Nephron progenitor cell (in vitro differentiated cells): ENCODE measurements at regions not wholly inside any gene's neighbourhood (a gene's known extent, or its start where the extent isn't known, plus 50 kb on each side); places are given as distances from the start of the nearest gene placed in this dataset.

ENCODE experiments used
- DNase-seq: peaks from one replicate; pipeline ENCODE4 v3.0.0; 2021
- H3K27ac Mint-ChIP-seq: 2 replicates; pipeline ENCODE4 v1.8.0; 2021; ENCODE audit warnings: mild to moderate bottlenecking, moderate library complexity, mixed read lengths
- H3K27me3 Mint-ChIP-seq: 2 replicates; pipeline ENCODE4 v1.8.0; 2021; ENCODE audit warnings: mild to moderate bottlenecking, low read depth, mixed read lengths; ENCODE audit not compliant: poor library complexity
- H3K36me3 Mint-ChIP-seq: 2 replicates; pipeline ENCODE4 v1.8.0; 2021; ENCODE audit warnings: low read depth, mixed read lengths
- H3K4me1 Mint-ChIP-seq: 2 replicates; pipeline ENCODE4 v1.8.0; 2021; ENCODE audit warnings: mixed read lengths
- H3K4me3 Mint-ChIP-seq: 2 replicates; pipeline ENCODE4 v1.8.0; 2021; ENCODE audit warnings: mild to moderate bottlenecking, moderate library complexity, mixed read lengths
- H3K9me3 Mint-ChIP-seq: 2 replicates; pipeline ENCODE4 v1.8.0; 2021; ENCODE audit warnings: mild to moderate bottlenecking, moderate library complexity, mixed read lengths
- TF ChIP-seq, protein P1 (sequence below): fragments of 200-600 bp; sonication (generic); IDR thresholded peaks from 2 replicates; pipeline ENCODE4 v1.5.0; 2021; ENCODE audit warnings: antibody characterized with exemption

DNA sequence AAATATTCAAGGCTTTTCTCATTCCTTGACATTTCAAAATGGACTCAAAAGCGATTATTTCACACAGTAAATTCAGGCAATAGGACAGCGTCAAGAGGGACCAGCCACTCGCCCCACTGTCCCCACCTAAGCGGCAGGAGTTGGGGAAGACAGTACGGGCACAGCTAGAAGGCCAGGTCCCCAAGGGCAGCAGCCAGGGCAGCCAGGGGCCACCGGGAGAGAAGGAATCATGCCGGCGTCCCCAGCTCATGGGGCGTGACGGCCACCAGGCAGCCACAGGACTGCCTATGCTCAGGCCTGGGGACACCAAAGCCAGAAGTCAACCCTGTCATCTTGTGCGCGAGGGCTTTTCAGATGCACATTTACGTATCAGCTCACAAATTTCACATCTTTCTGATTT lies 225.7 kb upstream of the PPP2R2D start:
- peaks cover 7% of the 10 kb centered on the region for H3K36me3 Mint-ChIP-seq
- H3K27ac Mint-ChIP-seq = no peak overlapping the region
- H3K4me1 Mint-ChIP-seq = peaks cover 42% of the 10 kb centered on the region
- TF ChIP-seq, protein P1, sequence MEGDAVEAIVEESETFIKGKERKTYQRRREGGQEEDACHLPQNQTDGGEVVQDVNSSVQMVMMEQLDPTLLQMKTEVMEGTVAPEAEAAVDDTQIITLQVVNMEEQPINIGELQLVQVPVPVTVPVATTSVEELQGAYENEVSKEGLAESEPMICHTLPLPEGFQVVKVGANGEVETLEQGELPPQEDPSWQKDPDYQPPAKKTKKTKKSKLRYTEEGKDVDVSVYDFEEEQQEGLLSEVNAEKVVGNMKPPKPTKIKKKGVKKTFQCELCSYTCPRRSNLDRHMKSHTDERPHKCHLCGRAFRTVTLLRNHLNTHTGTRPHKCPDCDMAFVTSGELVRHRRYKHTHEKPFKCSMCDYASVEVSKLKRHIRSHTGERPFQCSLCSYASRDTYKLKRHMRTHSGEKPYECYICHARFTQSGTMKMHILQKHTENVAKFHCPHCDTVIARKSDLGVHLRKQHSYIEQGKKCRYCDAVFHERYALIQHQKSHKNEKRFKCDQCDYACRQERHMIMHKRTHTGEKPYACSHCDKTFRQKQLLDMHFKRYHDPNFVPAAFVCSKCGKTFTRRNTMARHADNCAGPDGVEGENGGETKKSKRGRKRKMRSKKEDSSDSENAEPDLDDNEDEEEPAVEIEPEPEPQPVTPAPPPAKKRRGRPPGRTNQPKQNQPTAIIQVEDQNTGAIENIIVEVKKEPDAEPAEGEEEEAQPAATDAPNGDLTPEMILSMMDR = no peak
- DNase-seq = no peak
- peaks cover 33% of the 10 kb centered on the region for H3K9me3 Mint-ChIP-seq
- peaks cover 14% of the 10 kb centered on the region for H3K27me3 Mint-ChIP-seq
- H3K4me3 Mint-ChIP-seq = no peak overlapping the region

DNA sequence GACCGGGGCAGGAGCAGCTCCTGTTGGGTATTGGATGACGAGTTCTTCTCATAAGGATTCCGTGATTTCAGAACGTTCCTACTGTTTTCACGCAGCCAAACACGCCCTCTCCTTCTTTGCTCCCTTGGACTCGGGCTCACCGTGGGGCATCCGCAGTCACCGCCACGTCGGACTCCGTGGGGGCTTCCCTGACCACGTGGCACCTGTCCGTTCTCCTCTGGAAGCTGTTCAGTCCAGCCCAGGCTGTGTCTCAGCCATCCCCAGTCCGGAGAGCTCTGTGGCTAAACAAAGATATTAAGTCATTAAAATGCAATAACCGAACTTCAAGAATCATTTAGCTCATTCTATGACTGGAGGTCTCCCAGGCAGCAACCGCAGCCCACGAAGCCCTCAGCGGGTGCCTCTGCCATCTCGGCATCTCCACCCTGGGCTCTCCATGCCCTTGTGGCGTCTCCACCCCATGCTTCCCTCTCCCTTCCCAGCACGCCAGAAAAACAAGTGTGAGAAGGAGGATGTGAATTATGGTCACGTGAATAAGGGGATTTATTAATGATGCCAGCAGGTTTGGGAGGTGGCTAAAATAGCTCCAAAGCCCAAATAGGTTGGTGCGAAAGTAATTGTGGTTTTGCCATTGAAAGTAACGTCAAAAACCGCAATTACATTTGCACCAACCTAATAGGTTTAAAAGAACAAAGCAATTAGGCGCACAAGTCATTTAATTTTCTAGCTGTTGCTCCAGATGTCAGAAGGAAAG lies 224.6 kb upstream of the PPP2R2D start:
- peaks cover 54% of the 10 kb centered on the region for H3K4me1 Mint-ChIP-seq
- no peak for DNase-seq
- H3K4me3 Mint-ChIP-seq = no peak overlapping the region
- TF ChIP-seq, protein P1 = no peak
- H3K27me3 Mint-ChIP-seq = peaks cover 16% of the 10 kb centered on the region
- H3K9me3 Mint-ChIP-seq = peaks cover 29% of the 10 kb centered on the region
- H3K27ac Mint-ChIP-seq = no peak overlapping the region
- peaks cover 7% of the 10 kb centered on the region for H3K36me3 Mint-ChIP-seq

DNA sequence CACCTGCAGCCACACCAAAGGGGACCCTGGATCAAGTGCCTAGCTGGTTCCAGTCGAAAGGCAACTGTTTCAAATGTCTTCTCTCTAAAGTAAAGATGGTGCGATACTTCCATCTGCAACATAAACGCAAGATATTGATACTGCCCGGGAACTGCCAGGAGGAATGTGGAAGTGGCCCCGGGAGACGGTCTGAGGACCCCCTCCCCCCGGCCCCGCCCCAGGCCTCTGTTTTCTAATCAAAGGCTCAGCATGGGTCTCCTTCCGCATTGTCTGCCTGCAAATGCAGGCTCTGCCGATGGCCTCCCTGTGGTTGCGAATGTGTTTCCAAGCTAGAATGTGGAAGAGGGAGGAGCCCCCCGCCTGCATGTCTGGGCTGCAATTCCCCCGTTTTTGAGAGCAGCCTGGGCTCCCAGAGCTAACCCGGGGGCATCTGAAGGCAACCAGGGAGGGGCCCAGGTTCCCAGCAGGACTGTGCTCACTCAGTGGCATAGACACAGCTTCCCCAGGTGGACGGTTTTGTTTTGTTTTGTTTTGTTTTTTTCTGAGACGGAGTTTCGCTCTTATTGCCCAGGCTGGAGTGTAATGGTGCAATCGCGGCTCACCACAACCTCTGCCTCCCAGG lies 223.9 kb upstream of the PPP2R2D start:
- Mint-ChIP-seq H3K4me3 (no peak overlapping the region), H3K9me3 (peaks cover 22% of the 10 kb centered on the region)

DNA sequence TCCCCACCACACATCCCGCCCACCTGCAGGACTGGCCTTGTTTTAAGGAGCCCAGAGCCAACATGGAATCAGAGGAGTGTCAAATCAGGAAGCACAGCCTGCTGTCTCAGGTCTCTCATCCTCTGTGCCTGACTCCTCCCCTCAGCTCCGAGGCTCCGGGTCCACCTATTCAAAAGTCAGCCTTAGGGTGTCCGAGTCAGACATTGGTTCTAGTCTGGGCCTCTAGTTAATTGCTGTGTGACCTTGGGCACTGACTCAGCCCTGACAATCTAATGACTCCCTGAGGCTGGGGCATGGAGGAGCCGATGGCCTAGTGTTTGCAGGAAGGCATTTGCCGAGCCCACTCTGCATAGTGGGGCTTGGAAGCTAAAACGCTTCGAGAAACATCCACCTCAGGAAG lies 223.1 kb upstream of the PPP2R2D start:
- H3K4me1 Mint-ChIP-seq = peaks cover 56% of the 10 kb centered on the region
- no peak overlapping the region for H3K4me3 Mint-ChIP-seq
- peaks cover 16% of the 10 kb centered on the region for H3K27me3 Mint-ChIP-seq

More for the DNA sequence above, 223.9 kb upstream of the PPP2R2D start:
- TF ChIP-seq, protein P1 = no peak
- peak; percentile 35 for DNase-seq
- peaks cover 7% of the 10 kb centered on the region for H3K36me3 Mint-ChIP-seq
- no peak overlapping the region for H3K27ac Mint-ChIP-seq
- H3K4me1 Mint-ChIP-seq = peaks cover 56% of the 10 kb centered on the region
- H3K27me3 Mint-ChIP-seq = peaks cover 16% of the 10 kb centered on the region

DNA sequence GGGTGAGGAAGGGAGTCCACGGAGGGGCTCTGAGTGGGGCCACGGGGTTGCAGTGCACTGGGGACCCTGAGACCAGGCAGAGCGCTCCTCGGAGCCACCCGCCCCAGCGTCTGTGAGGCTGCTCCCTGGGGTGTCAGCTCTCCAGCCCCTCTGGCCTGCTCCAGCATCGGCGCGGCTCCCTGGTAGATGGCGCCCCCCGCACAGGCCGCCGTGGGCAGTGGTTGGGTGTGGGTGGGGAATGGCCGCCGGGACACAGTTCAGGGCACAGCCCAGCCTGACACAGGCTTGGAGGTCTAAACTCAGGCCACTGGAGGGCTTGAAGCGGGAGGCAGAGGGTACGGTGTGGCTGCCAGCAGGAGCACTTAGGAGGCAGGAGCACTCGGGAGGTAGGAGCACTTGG lies 222.6 kb upstream of the PPP2R2D start:
- peak overlapping the region; percentile 68 for H3K27ac Mint-ChIP-seq
- H3K27me3 Mint-ChIP-seq = peaks cover 16% of the 10 kb centered on the region
- TF ChIP-seq, protein P1 = no peak
- no peak overlapping the region for H3K4me3 Mint-ChIP-seq
- no peaks in the 10 kb centered on the region for H3K36me3 Mint-ChIP-seq
- DNase-seq = no peak
- H3K9me3 Mint-ChIP-seq = peaks cover 12% of the 10 kb centered on the region
- H3K4me1 Mint-ChIP-seq = peaks cover 56% of the 10 kb centered on the region

More for the DNA sequence above, 223.1 kb upstream of the PPP2R2D start:
- DNase-seq = no peak
- Mint-ChIP-seq H3K36me3 (no peaks in the 10 kb centered on the region), H3K27ac (peak overlapping the region; percentile 68), H3K9me3 (peaks cover 16% of the 10 kb centered on the region)
- TF ChIP-seq, protein P1 = no peak
